ENCODE measurements at regions not wholly inside any gene's neighbourhood (a gene's known extent, or its start where the extent isn't known, plus 50 kb on each side); places are given as distances from the start of the nearest gene placed in this dataset.

- DNase-seq = no peak
- Mint-ChIP-seq H3K4me3 (no peak overlapping the region), H3K27ac (no peak overlapping the region), H3K4me1 (no peaks in the 10 kb centered on the region), H3K27me3 (peaks cover 2% of the 10 kb centered on the region), H3K36me3 (ENCODE audit: low read depth) (no peaks in the 10 kb centered on the region), H3K9me3 (no peaks in the 10 kb centered on the region)
- no peak for TF ChIP-seq CTCF (IDR thresholded peaks at IDR 0.05)
- intact Hi-C loops (cut with micrococcal nuclease) = no loop called here
- no peak for ATAC-seq (ENCODE audit: low read depth)
- ChIA-PET POLR2A (no interaction called here), CTCF (no interaction called here)
Measured at GRCh38 chr10:44042926-44043602, 341.8 kb downstream of the CXCL12 start.

GRCh38 chr10:44042075-44042770, 342.7 kb downstream of the CXCL12 start:
- intact Hi-C loops (cut with micrococcal nuclease) = no loop called here
- no peaks in the 10 kb centered on the region for H3K9me3 Mint-ChIP-seq
- peaks cover 2% of the 10 kb centered on the region for H3K27me3 Mint-ChIP-seq
- no peak for TF ChIP-seq CTCF (IDR thresholded peaks at IDR 0.05)
- no peaks in the 10 kb centered on the region for H3K36me3 Mint-ChIP-seq (ENCODE audit: low read depth)
- ChIA-PET POLR2A (no interaction called here), CTCF (no interaction called here)
- ATAC-seq (ENCODE audit: low read depth) = no peak
- no peak for DNase-seq
- H3K4me1 Mint-ChIP-seq = no peaks in the 10 kb centered on the region
- no peak overlapping the region for H3K4me3 Mint-ChIP-seq
- no peak overlapping the region for H3K27ac Mint-ChIP-seq

- H3K4me1 Mint-ChIP-seq = no peaks in the 10 kb centered on the region
- no peak overlapping the region for H3K27ac Mint-ChIP-seq
- no peaks in the 10 kb centered on the region for H3K36me3 Mint-ChIP-seq (ENCODE audit: low read depth)
- H3K27me3 Mint-ChIP-seq = peaks cover 2% of the 10 kb centered on the region
- ChIA-PET CTCF (no interaction called here), POLR2A (no interaction called here)
- H3K4me3 Mint-ChIP-seq = no peak overlapping the region
- no peaks in the 10 kb centered on the region for H3K9me3 Mint-ChIP-seq
- no peak for ATAC-seq (ENCODE audit: low read depth)
- no peak for TF ChIP-seq CTCF (IDR thresholded peaks at IDR 0.05)
- intact Hi-C loops (cut with micrococcal nuclease) = no loop called here
- DNase-seq = no peak
Measured at GRCh38 chr10:44039599-44039998, 345.3 kb downstream of the CXCL12 start.

GRCh38 chr10:44036425-44036824, 348.5 kb downstream of the CXCL12 start:
- CTCF ChIA-PET = no interaction called here
- Mint-ChIP-seq H3K36me3 (ENCODE audit: low read depth) (no peaks in the 10 kb centered on the region), H3K4me1 (no peaks in the 10 kb centered on the region), H3K4me3 (no peak overlapping the region), H3K27me3 (peaks cover 3% of the 10 kb centered on the region), H3K9me3 (no peaks in the 10 kb centered on the region), H3K27ac (no peak overlapping the region)
- intact Hi-C loops (cut with micrococcal nuclease) = no loop called here
- ATAC-seq (ENCODE audit: low read depth) = no peak
- no peak for TF ChIP-seq CTCF (IDR thresholded peaks at IDR 0.05)
- POLR2A ChIA-PET = no interaction called here
- DNase-seq = no peak

- H3K27me3 Mint-ChIP-seq = peaks cover 3% of the 10 kb centered on the region
- no peaks in the 10 kb centered on the region for H3K36me3 Mint-ChIP-seq (ENCODE audit: low read depth)
- ChIA-PET CTCF (no interaction called here), POLR2A (no interaction called here)
- H3K27ac Mint-ChIP-seq = no peak overlapping the region
- ATAC-seq (ENCODE audit: low read depth) (no peak), DNase-seq (no peak)
- H3K4me3 Mint-ChIP-seq = no peak overlapping the region
- intact Hi-C loops (cut with micrococcal nuclease) = no loop called here
- H3K9me3 Mint-ChIP-seq = no peaks in the 10 kb centered on the region
- no peak for TF ChIP-seq CTCF (IDR thresholded peaks at IDR 0.05)
- H3K4me1 Mint-ChIP-seq = no peaks in the 10 kb centered on the region
Measured at GRCh38 chr10:44035474-44036197, 349.3 kb downstream of the CXCL12 start.
